HG03280 (cell line): ENCODE measurements at regions not wholly inside any gene's neighbourhood (a gene's known extent, or its start where the extent isn't known, plus 50 kb on each side); places are given as distances from the start of the nearest gene placed in this dataset.
"Not testable (repeated sequence)": the region's sequence is repeated elsewhere in the genome, so short reads cannot be mapped to it uniquely, and the experiment has no call there.

Experiments used
- ATAC-seq: cut with Tn5 transposase; IDR thresholded peaks from one replicate; pipeline ENCODE4 v1.9.1; 2021; ENCODE audit warnings: mild to moderate bottlenecking, moderate library complexity; ENCODE audit not compliant: unreplicated experiment

DNA sequence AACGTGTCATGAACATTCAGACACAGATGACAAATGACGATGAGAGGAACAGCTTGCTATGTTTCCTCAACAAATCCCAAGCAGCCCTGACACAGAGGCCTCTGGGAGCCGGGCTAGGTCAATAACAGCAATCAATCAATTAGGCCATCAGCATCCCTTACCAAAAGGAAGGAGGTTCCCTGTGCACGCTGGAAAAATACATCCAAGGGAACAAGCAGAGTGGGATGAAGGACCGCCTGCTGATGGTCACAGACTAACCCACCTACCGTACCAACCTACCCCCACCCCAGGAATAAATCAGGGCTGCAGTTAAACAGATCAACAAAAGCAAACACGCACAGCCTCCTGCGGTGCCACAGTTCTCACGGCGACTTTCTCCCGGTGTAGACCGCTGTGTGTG lies 265.1 kb upstream of the SFSWAP start:
- no peak for ATAC-seq

DNA sequence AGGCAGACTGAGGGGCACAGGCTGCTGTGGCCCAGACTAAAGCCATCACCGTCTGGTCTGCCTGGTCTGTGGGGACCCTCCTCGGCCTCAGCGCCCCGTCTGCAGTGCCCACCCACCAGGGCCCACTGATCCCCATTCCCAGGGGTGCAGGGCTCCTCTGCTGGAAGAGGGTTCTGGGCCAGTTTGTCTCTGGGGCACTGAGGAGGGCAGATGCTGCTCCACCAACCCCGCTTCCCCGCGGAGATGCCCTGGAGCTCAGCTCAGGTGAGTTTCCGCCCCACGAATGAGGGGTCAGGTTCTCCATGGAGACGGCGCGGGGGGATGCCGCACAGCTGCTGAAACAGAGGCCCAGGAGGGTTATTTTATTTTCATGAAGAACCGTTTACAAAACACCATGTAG lies 263.3 kb upstream of the SFSWAP start:
- not testable (repeated sequence) for ATAC-seq

DNA sequence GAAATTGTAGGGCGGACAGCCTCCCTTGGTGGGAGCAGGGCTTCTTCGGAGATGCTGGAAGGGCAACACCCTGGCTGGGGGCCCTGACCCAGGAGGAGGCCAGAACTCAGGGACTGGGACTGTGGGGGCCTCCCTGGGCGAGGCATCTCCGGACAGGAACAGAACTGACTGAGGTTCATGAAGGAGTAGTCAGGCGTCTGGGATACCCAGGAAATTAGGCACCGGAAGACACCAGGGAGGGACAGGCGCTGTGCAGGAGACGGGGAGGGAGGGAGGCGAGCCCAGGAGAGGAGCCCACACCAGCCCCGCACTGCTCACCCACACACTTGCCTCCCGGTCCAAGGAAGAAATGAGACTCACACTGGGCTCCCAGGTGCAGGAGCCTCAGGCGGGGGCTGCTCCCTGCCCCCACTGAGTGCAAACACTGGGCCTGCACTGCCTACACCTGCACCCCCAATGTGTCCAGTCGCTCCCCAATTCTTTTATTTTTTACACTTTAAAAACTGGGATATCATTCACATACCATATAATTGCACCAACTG lies 262.6 kb upstream of the SFSWAP start:
- ATAC-seq: no peak

DNA sequence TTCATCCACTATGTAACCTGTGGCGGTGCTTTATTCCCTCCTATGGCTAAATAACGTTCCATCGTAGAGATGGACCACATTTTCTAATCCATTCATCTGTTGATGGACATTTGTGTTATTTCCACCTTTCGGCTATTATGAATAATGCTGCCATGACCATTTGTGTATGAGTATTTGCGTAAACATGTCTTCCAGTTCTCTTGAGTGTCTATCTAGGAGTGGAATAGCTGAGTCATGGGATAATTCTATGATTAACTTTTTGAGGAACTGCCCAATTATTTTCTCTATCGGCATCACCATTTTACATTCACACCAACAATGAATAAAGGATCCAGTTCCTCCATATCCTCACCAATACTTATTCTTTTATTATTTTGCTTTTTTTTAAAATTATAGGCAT lies 261.9 kb upstream of the SFSWAP start:
- no peak for ATAC-seq

DNA sequence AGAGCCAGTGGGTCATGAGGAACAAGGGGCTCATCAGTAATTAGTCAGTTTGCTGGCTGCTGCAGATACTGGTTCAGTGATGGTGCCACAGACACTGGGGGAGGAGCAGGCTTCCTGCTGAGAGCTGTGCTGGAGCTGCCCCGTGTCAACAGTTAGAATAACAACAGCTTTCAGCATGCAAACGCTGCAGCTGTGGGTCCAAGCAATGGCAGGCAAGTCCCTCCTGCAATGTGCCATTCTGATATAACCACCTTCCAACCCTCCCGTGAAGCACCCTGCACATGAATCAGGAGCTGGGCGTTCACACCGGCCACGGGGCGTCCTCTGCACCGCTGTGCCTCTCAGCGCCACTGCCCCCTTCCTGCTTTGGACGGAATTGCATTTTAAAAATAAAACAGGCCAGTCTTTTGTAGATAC lies 258.4 kb upstream of the SFSWAP start:
- no peak for ATAC-seq

DNA sequence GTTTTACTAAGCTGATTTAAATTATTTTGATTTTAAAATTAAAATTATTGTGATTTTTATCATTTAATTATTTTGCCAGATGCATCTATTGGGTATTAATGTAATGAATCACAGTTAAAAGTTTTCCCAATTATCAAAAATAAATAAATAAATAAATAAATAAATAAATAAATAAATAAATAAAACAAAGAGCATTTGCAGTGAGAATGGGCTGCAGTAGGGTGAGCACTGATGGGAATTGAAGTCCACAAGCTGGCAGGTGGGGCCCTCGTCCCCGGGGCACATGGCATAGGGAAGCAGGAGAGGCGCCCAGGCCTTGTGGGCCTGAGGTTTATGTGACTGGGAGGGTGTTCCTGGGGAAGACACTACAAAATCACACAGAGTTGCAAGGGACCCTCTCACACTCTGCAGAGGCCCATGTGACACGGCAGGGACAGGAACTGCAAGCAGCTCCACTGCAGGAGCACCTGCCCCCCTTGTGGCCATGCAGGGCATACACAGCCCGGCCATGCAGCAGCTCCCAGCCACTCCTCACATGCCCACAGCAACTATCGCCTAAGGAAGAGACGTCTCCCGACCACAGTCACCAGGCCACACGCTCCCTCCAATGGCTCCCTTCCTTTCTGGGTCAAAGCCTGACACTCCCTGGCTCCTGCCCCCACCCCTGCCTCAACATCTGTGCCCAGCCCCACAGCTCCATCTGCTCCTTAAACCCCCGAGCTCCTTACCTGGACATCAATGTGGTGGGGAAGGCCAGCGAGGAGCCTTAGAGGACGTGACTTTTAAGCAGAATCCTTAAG lies 256.3 kb upstream of the SFSWAP start:
- ATAC-seq: peak; percentile 92

DNA sequence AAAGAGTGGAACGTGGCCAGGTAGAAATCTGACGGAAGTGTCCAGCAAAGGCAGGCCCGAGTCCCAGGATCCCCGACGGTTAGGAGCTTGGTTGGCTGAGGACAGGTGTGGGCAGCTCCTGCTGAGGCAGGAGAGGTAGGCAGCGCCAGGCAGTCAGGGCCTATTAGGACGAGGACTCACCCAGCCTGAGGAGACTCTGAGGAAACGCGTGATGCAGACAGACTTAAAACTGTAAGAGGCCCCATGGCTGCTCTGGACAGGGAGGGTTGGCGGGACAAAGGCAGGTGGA lies 255.7 kb upstream of the SFSWAP start:
- no peak for ATAC-seq

DNA sequence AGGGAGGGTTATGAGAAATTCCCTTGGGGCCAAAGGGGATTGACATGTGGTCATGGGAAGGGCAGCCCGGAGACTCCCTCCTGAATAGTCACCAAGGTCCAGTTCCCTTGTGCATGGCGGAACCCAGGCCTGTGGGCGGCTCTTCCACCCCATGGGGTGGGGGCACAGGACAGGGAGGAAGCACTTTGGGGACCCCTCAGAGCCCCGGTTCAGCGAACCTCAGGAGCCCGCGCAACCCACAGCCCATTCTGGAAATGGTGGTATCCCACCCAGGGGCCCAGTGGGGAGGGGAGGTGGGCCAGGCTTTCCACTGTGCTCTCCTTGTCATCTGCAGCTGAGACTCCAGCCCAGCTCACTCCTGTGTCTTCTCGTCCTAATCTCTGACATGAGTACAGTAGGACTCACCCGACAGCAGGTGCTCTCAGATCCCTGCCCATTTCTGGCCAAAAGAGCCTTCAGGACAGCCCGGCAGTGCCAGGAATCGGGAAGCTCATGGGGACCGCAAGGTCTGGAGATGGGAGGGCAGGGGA lies 255.2 kb upstream of the SFSWAP start:
- no peak for ATAC-seq

DNA sequence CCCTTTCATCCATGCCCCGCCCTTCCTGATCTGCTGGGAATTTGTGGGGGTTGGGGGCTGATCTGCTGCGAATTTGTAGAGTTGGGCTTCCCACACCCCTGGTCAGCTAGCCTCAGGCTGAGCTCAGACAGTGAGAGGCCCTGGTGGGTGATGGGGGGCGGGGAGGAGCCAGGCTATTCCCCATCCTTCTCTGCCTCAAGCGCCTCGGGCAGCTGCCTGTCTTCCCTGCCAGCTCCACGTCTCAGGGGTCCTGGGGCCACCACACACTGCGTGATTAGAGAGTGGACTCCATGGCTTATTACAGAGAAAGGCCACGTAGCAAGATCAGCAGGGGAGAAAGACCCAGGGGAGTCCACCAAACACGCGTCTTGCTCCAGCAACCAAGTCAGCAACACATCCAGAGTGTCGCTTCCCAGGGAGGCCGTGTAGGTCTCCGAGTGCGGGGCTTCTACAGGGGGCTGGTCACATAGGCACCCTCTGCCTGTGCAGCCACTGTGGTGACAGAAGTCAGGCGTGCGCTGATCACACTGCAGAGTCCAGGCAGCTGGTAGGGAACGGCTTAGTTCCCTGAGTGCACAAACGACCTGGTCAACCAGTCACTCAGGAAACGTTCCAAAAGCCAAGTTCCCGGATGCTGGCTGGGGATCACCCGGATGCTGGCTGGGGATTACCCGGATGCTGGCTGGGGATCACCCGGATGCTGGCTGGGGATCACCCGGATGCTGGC lies 254.4 kb upstream of the SFSWAP start:
- ATAC-seq: no peak

DNA sequence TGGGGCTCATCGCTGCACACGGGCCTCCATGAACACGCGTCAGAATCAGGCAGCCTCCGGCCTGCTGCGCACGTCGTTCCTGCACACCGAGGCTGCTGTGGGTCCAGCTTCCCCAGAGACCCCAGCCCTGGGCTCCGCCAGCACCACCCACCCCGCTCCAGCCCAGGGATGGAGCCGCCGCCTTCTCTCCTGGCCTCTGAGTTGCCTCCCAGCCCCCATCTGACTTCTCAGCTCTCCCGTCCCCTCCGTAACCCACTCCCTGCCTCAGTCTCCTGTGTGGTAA lies 253.9 kb upstream of the SFSWAP start:
- no peak for ATAC-seq

DNA sequence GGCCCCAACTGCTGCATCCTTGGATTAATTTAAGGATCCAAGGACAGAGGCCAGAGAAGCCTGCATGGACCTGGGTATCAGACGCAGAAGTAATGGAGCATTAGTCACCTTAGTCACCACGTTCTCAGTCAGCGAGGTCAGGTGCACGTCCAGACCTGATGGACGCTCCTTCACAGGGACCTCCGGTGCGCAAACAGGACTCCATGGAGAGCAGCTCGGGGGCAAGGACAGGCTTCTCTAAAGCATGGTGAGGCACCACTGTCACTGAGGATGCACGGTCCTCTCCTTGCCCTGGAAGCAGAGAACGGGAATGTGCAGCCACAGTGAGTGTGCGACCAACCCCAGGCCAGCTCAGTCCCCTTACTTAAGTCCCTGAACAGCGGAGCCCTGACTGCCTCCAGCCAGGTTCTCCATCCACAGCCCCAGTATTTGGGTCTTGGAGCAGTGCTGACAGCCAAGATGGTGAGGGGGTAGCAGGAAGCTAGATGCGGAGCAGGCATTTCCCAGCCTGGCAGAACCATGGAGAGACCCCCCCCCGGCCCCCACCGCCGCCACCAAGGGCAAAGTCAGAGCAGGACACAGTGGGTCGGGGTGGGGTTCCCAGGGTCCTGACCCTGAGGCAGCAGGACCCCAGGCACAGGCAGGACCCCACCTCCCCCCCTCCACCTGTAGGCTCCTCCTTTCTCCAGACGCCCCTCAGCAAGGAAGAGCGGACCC lies 253.4 kb upstream of the SFSWAP start:
- no peak for ATAC-seq

DNA sequence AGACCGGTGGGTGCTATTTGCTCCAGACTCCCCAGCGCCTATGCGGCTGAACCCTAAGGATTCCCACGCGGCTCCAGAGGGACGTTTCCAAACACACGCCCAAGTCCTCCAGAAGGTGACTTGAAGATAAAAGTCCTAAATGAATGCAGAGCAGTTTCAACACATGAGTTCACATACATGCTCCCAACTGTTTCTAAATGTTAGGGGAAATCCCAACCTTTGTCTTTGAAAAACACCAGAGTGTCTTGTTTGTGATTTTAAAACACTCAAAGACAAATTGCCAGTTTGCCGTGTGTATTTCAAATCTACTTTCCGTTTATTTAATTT lies 252.9 kb upstream of the SFSWAP start:
- no peak for ATAC-seq

DNA sequence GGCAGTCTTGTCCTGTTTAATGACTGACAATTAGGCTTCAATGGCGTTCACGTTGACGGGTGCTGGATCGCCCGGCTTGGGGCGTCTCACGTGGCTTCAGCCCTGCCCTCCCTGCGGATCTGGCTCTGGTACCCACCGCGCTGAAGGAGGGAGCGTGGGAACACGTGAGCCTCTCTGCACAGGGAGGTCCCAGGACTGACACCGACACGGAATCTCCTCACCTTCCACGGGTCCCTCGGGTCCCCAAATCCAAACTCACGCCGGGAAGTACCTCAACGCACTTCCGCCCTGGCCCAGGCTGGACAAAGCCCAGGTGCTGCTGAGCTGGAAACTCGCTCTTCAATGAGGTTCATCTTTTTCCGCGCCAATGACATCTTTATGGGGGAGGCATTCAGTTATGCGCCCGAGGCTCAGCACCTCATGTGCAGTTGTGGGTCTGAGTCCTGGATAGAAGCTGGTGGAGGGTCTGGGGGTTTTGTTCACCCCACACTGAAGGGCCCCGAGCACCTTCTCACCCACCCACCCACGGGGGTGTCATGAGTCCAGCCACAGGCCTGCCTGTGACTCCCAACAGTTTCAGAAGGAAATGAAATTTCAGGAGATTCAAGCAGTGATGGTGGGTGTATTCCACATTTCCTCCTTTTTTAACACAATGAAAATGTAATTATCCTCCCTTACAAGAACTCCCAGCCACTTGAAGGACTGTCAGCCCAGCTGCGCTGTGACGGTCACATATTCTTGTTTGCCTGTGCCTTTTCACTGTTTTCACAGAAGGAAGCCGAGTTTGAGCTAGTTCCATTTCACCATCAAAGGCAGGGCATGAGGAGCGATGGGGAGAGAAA lies 251.7 kb upstream of the SFSWAP start:
- no peak for ATAC-seq

DNA sequence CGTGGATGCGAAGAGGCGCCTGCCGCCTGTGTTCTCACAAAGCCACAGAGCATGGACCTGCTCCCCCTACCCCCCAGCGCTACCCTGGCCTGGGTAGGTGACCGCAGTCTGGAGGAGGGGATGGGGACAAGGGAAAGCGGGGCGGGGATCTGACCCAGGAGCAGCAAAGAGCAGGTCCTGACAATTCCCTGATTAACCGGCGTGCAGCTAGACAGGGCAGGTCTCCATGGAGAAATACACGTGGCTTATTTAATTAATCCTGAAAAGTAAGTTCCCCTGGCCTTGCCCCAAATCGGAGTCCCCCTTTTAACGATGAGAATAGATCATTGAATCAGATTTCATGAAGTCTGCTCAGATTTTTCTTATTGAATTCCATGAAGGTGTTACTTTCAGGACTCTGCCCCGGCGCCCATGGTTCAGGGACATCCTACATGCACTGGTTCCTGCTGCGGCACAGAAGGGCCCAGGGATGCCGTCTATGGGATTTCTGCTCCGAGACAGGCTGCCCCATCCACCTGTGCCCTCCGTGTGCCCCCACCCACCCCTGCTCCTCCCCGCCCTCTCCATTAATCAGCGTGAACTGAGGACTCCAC lies 251.0 kb upstream of the SFSWAP start:
- no peak for ATAC-seq

DNA sequence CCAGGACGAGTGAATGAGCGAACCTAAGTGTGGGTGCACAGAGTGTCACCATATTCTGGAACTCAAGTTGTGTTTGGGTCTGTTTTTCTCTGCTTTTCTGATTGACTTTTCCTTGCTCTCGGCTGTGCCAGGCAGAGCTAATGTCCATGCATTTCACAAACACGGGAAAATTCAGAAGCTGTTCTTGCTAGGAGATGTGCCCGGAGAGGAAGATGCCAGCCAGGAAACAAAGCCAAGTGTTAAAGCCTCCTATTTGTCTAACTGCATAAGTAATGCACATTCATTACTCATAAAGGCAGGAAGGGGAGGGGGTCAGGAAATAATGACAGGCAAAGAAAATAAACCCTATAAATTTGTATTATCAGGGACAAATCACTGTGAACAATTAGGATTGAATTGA lies 250.4 kb upstream of the SFSWAP start:
- no peak for ATAC-seq

DNA sequence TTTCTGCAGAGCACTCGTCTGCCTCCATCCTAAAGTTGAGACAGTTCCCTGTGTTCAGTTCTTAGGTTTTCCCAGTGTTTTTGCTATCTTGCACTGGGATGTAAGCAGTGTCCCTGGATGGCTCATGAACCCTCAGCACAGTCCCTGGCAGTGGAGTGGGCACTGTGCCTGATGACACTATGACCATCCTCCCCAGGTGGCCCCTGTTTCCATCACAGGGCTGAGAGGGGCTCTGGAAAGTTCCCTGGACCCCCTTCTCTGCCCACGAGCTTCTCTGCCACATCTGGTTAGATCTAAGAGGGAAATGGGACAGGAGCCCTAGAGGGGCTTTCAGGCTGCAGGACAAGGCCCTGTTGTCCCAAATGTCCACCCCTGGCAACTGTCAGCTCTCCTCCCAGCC lies 249.8 kb upstream of the SFSWAP start:
- ATAC-seq: no peak

DNA sequence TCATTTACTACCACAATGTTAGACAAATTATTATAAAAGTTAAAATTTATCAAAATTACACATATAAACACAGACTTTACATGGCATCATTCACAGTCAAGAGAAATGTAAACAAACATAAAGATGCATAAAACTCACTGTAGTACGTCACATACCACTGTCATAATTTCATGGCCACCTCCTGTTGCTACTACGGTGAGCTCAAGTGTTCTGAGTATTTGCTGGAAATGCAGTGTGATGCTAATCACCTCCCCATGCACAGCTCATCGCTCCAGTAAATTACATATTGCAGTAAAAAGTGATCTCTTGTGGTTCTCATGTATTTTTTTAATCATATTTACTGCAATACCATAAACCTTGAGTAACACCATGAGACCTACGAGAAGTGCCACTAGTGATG lies 247.7 kb upstream of the SFSWAP start:
- no peak for ATAC-seq

DNA sequence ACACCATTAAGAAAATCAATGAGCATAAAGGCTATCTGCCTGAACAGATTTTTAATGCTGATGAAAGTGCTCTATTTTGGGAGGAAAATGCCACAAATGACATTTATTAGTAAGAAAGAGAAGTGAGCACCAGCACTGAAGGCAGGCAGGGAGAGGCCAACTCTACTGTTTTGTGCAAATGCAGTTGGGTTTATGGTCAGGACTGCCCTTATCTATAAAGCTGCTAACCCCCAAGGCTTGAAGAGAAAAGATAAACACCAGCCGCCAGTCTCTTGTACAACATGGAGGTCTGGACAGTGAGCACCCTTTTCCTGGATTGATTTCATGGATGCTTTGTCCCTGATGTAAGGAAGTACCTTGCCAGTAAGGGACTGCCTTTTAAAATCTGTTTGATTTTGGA lies 246.8 kb upstream of the SFSWAP start:
- ATAC-seq: no peak

DNA sequence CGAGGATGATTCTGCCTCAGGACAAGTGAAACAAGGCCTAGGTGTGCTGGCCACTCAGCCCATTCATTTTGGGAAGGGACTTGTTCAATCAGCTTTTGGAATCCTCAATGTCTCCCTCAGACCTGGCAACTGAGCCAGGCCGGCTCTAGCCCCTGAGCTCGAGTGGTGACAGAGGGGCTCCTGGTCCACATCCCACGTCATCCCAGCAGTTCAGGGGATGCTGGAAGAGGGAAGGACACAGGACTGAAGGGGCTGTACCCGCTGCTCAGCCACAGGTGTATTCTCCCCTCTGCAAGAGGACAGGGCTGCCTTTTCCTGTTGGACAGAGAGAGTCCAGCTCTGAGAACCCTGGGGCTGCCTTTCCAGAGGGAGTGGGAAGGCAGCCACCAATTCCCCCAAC lies 244.6 kb upstream of the SFSWAP start:
- ATAC-seq: no peak

DNA sequence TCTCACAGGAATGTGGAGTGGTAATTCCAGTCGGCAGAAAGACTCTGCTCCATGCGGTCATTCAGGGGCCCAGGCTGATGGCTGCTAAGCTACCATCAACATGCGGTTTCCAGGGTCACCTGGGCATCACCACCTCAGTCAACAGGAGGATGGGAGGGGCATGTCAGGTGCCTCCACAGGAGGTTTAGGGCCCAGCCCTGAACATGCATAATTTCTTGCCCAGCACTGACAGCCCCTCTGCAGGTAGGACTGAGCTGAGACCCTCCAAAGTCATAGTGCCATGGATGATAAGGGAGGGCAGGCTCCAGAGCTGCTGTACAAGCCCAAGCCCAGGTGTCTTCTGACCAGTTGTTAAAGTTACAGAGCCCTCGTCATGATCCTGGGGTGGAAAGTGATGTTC lies 244.0 kb upstream of the SFSWAP start:
- no peak for ATAC-seq

DNA sequence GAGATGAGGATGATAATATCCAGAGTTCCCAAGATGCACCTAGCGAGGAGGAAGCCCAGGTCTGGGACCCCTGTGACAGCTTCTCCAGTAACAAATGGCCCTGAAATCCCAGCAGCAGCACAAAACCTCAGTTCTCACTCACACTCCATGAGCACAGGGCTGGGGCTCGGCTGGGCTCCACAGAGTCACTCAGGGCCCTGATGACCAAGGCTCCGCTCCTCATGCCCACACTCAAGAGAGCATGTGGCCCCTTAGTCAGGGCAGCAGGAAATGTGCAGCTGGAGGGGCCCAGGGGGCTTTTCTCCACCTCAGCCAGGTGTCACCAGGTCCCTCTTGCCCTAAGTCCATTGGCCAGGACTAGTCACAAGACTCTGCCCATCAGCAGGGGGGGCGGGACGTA lies 242.7 kb upstream of the SFSWAP start:
- no peak for ATAC-seq
